ENCODE measurements at regions not wholly inside any gene's neighbourhood (a gene's known extent, or its start where the extent isn't known, plus 50 kb on each side); places are given as distances from the start of the nearest gene placed in this dataset.
A peak's percentile ranks its signal among the peaks of the same experiment; 100 is the strongest.

DNA sequence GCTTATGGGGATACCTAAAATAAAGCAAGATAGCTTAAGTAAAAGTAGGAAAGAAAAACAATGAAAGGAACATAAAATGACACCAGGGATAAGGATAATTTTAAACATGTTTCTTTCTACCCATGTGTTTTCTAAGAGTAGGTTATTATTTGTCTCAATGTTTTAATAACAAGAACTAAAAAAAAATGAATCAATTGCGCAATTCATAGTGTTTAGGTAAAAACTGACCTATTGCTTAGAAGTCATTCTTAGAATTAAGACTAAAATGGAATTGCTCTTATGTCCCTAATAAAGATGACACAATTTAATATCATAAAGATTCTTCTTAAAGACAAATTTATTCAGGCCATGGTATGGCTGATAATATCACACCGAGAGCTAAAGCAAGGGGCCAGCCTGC lies 58.0 kb upstream of the COL24A1 start:
- TF ChIP-seq, protein P1, sequence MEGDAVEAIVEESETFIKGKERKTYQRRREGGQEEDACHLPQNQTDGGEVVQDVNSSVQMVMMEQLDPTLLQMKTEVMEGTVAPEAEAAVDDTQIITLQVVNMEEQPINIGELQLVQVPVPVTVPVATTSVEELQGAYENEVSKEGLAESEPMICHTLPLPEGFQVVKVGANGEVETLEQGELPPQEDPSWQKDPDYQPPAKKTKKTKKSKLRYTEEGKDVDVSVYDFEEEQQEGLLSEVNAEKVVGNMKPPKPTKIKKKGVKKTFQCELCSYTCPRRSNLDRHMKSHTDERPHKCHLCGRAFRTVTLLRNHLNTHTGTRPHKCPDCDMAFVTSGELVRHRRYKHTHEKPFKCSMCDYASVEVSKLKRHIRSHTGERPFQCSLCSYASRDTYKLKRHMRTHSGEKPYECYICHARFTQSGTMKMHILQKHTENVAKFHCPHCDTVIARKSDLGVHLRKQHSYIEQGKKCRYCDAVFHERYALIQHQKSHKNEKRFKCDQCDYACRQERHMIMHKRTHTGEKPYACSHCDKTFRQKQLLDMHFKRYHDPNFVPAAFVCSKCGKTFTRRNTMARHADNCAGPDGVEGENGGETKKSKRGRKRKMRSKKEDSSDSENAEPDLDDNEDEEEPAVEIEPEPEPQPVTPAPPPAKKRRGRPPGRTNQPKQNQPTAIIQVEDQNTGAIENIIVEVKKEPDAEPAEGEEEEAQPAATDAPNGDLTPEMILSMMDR (IDR thresholded peaks at IDR 0.05) = no peak
- no peak for ATAC-seq
- H3K36me3 ChIP-seq (ENCODE audit: insufficient read depth in 1 of 2, low read depth in 1 of 2) = no peaks in the 10 kb centered on the region
- H3K27me3 ChIP-seq (ENCODE audit: insufficient read depth in 3 of 3, low read length in 2 of 3) = no peaks in the 10 kb centered on the region
- H3K4me3 ChIP-seq = no peak overlapping the region
- WGBS, 3 donors = 96 to 98% (median 97%) methylated on average over 2 of the region's 2 CpGs
- no peaks in the 10 kb centered on the region for H3K4me1 ChIP-seq
- no peak overlapping the region for H3K27ac ChIP-seq
- intact Hi-C loops (cut with DNase I) = no loop called here
- H3K9me3 ChIP-seq = no peaks in the 10 kb centered on the region
- DNase-seq = no peak

DNA sequence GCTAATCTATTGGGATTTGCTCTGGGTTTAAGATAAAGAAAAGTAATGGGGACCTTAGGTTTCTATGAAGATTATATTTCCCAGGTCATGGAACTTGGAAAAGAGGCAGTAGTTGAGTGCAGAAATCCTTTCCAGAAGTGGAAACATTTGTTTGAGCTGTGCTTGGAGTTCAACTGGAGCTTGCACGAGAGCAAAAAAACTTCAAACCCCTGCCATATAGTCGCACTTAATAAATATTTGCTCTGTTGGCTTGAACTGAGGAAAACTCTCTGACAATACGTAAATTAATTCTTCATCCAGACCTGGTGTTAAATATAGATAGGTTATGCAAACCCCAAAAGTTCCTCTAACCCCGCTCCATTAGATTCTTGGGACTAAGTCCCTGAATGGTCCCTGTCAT lies 52.8 kb upstream of the COL24A1 start:
- Histone ChIP-seq H3K9me3 (no peaks in the 10 kb centered on the region), H3K27ac (no peak overlapping the region), H3K36me3 (ENCODE audit: insufficient read depth in 1 of 2, low read depth in 1 of 2) (no peaks in the 10 kb centered on the region), H3K4me3 (no peak overlapping the region), H3K4me1 (no peaks in the 10 kb centered on the region), H3K27me3 (ENCODE audit: insufficient read depth in 3 of 3, low read length in 2 of 3) (no peaks in the 10 kb centered on the region)
- DNase-seq (no peak), ATAC-seq (no peak)
- intact Hi-C loops (cut with DNase I) = no loop called here
- TF ChIP-seq, protein P1 (IDR thresholded peaks at IDR 0.05) = no peak
- 86 to 96% (median 88%) methylated on average over 4 of the region's 4 CpGs for WGBS, 3 donors

DNA sequence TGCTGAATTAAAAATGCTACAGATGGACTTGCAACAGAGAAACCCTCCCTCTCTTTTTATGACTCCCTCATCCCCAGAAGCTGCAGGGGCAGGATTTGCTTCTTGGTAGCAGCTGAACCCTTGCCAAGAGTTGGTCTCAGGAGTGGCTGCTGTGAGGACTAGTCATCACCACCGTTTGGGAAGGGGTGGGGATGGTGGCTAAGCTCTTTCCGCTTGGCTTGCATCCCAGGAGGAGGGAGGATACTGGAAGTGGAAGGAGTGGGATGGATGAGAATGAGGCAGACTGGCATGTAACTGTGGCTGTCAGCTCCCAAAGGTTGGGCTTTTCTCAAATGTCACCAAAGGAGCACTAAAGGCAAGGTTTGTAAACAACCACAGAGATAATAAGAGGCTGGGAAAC lies 50.8 kb upstream of the COL24A1 start:
- no peak for DNase-seq
- H3K9me3 ChIP-seq = no peaks in the 10 kb centered on the region
- H3K36me3 ChIP-seq (ENCODE audit: insufficient read depth in 1 of 2, low read depth in 1 of 2) = no peaks in the 10 kb centered on the region
- H3K4me3 ChIP-seq = no peak overlapping the region
- H3K27me3 ChIP-seq (ENCODE audit: insufficient read depth in 3 of 3, low read length in 2 of 3) = no peaks in the 10 kb centered on the region
- intact Hi-C loops (cut with DNase I) = no loop called here
- no peak overlapping the region for H3K27ac ChIP-seq
- WGBS, 3 donors = 26 to 38% (median 28%) methylated on average over 2 of the region's 2 CpGs
- H3K4me1 ChIP-seq = no peaks in the 10 kb centered on the region
- peak in 1 of 4 donors; percentile 50 for ATAC-seq
- TF ChIP-seq, protein P1 (IDR thresholded peaks at IDR 0.05) = no peak
